ENCODE measurements at regions not wholly inside any gene's neighbourhood (a gene's known extent, or its start where the extent isn't known, plus 50 kb on each side); places are given as distances from the start of the nearest gene placed in this dataset.

DNA sequence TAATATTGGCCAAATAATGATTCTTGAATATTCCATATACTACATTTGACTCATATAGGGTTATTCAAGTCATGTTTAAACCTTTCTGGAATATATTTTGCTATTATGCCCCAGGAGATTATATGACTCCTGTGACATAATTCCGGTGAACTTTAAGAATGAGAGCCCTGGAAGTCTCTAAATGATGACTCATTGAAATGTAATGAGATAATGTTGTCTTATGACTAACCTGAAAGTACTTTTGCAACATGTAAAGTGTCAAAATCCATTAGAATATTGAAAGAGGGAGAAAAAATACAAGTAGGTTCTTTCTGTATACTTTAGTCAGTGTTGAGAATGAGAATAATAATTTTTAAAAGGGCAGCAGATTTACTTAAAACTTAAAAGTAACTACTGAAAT lies 830.4 kb downstream of the MAT2B start:
- ATAC-seq (no peak), DNase-seq (ENCODE audit: low spot score) (no peak)
- intact Hi-C loops (cut with DNase I): loop anchor here (2.0 kb wide), 1 partner anchor 73 kb away; no protein-coding TSS in a partner anchor

DNA sequence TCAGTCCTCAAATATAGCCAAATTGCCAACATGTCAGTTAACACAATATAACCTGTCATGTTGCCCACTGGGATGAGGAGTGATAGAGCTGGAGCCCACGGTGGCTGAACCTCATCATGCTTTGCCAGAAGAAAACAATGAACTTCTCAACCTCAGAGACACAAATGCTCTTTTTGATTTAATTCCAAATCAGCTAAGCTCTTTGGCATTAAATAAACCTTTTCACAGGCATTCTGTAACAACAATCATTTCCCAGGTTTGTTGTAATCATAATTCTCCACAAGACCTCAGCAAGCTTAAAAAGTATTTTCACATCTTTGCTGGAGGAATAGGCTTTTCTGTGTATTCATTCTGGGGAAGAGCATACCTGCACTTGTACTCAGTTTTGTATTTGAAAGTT lies 830.9 kb downstream of the MAT2B start:
- ATAC-seq: no peak
- intact Hi-C loops (cut with DNase I): loop anchor here (2.0 kb wide), 1 partner anchor 73 kb away; no protein-coding TSS in a partner anchor
- DNase-seq (ENCODE audit: low spot score): no peak

DNA sequence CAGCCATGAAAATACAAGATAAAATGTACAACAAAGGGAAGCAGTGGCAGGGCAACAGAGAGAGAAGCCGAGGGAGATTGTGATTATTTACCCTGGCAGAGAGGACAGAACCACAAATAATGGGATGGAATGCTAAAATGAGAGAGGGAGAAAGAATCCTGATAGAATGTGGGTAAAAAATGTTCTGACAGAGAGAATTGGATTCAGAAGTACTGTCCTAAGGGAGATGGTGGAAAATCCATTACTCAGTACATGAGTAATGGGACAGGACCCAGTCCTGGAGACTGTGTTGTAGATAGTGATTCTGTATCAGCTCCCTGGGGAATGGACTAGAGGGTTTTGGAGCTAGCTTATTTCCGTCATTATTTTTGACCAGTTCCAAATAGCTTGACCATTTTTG lies 831.5 kb downstream of the MAT2B start:
- intact Hi-C loops (cut with DNase I): loop anchor here (2.0 kb wide), 1 partner anchor 74 kb away; no protein-coding TSS in a partner anchor
- ATAC-seq (no peak), DNase-seq (ENCODE audit: low spot score) (no peak)

DNA sequence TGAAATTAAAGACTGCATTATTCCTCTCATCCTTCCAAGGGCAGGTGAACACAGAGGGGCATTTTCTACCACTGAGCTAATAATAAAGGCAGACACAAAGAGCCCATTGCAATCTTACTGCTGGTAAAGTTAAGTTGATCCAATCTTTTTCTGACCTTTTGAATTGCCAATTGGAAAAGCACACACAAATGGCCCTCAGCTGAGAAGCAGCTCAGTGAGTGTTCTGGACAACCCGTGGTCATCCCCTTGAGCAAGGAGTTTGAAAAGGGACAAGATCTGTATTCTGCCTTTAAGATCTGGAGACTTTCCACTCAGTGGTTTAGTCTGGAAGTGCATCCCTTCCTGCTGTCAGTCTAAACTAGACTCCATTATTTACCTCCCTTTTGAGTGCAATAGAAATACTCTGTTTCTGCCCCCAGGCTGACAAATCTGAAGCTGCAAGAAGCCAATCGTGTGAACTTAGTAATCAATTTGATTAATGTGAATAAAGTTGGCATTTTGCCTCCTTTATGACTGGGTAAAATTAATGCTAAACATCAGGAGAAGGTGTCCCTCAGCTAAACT lies 835.7 kb downstream of the MAT2B start:
- no peak for DNase-seq (ENCODE audit: low spot score)
- intact Hi-C loops (cut with DNase I): no loop called here
- ATAC-seq: no peak

DNA sequence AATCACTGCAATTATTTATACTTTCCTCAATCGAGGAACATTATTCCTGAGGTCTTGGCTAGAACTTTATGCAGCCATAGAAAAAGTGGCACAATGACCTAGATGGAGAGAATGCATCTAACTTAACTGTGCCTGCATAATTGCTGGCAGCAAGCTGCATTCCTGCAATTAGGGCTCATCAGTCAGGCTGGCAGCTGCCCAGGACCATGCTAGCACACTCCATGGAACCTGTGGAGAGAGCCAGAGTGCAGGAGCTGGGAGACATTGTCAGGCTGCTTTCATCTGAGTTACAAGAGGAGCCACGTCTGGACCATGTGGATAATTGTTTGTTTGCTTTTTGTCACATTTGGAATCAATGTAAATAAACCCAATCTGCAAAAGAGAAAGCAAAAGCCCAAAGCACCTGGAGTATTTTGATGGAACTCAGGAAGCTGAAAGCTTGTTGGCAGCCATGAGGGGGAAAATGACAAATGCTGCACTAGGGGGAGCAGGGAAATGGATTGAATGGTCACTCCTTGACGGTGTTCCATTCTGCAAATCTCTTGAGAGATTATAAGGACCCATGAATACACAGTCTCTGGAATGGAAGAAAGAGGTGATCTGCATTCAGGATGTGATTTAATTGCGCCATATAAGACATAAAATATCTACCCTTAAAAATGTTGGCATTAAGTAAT lies 839.9 kb downstream of the MAT2B start:
- ATAC-seq (no peak), DNase-seq (ENCODE audit: low spot score) (no peak)
- intact Hi-C loops (cut with DNase I): no loop called here

DNA sequence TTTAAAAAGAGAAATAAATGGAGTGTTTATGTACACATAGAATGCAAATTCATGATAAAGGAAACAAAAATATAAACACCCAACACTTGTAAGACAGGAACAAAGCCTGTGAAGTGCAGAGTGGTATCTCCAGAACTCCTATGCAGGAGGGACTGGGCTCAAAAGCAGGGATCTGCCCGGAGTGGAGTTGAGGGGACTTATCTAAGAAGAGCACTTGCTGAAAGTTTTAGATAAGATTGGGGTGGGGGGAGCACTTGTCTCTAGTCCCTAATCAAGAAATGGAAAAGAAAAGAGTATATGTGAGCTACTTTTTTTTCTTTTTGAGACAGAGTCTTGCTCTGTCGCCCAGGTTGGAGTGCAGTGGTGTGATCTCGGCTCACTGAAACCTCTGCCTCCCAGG lies 840.4 kb downstream of the MAT2B start:
- ATAC-seq (no peak), DNase-seq (ENCODE audit: low spot score) (no peak)
- intact Hi-C loops (cut with DNase I): no loop called here

DNA sequence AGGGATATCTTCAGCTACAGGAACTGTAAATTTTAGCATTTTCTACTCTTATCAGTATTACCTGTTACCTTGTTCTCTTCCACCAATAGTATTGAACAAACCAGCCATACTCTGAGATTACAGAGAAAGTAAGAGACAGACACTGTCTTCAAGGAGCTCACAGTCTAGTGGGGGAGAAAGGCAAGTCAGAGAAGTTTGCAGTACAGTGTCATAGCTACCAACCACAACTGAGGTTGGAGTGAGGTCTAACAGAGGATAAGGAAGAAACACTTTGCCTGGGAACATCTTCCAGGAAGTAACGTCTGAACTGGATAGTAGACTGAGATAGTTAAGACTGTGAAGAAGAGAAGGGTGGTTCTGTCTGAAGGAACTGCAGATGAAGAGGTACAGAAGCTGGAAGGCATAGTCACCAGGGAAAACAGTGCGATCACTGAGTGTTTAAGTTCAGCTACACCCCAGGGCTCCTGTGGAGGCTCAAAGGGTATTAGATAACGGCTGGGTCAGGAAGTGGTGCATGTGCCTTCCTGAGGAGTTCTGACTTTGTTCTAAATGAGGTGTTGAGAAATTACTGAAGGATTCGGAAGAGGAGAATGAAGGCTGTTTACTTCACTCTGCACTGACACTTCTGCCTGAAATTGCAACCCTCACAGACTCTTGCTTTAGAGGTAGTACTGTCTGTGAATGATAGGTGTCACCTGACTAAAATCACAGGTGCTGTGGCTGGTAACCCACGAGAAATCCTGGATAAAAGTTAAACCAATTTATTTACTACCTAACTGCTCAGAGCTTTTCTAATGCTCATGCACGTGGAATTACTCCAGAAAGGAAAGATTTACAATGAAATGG lies 841.6 kb downstream of the MAT2B start:
- intact Hi-C loops (cut with DNase I): no loop called here
- DNase-seq (ENCODE audit: low spot score): no peak
- ATAC-seq: no peak

DNA sequence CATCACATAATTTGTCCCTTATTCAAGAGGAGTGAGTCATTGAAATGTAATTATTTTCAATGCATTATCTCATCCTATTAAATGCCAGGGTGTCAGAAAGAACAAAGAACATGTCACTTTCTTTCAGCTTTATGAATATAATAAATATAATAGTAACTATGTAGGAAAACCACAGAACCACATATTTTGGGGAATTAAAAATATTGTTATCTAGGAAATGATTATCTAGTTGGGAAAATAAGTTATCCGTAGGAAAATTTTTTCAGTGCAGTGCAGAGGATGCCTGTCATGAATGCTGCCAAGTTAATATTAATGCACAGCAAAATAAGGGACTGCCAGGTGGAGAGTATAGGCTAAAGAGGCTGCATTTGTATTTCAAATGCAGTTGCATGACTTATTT lies 844.8 kb downstream of the MAT2B start:
- ATAC-seq (no peak), DNase-seq (ENCODE audit: low spot score) (no peak)
- intact Hi-C loops (cut with DNase I): no loop called here

DNA sequence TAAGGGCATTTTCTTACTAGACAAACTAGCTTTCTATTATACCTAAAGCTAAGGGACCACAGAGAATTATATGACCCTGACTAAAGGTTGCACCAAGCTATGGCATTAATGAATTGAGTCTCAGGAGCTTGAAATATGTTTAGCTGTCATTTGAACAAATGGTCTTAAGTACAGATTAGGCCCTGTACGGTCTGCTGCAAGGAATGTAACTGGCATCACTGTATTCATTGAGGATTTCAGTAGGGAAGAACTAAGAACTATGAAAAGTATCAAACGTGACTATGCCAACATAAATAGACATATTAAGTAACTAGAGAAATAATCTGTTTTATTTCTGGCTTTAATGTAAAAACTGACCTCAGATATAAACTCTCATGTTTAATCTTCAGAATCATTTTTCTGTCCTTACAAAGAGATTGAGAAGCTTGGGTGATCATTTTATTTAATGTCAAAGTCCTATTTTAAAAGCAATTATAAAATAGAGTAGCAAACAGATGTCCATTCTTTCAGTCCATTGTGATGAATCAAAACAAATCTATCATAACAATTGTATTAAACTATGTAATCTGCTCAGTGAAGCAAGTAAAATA lies 845.9 kb downstream of the MAT2B start:
- ATAC-seq: no peak

DNA sequence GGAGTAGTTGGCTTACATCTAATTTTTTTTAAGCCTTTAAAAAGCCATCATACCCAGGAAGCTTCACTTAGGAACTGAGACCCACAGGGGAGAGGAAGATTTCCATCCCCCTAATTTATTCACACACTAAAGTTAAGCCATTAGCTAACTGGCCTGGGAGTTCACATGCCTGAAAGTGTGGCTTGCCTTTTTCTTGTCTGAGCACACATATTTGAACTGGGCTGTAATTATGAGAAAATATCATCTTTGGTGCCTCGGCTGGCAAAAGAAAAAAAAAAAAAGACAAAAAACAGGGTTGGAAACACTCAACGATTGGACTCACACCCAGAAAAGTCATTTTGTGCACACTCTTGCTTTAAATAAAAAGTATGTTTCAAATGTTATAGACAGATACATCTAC lies 847.3 kb downstream of the MAT2B start:
- intact Hi-C loops (cut with DNase I): no loop called here
- ATAC-seq (no peak), DNase-seq (ENCODE audit: low spot score) (no peak)

More for the DNA sequence above, 845.9 kb downstream of the MAT2B start:
- DNase-seq (ENCODE audit: low spot score): no peak
- intact Hi-C loops (cut with DNase I): no loop called here

DNA sequence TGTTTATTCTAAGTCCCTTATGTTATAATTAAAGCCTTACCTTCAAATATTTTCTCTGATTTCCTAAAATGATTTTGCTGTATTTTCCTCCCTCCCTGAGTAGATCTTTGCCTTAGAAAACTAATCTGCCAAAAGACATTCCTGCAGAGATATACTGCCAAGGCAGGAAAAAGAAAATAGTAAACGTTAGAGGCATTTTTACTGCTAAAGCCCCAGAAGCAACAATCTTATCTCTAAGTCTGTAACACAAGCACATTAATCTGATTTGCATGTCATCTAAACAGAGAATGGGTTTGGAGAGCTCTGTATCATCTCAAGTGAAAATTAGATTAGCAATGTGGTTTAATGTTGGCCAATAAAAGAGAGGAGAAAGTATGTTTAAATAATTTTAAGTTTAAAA lies 847.7 kb downstream of the MAT2B start:
- intact Hi-C loops (cut with DNase I): no loop called here

DNA sequence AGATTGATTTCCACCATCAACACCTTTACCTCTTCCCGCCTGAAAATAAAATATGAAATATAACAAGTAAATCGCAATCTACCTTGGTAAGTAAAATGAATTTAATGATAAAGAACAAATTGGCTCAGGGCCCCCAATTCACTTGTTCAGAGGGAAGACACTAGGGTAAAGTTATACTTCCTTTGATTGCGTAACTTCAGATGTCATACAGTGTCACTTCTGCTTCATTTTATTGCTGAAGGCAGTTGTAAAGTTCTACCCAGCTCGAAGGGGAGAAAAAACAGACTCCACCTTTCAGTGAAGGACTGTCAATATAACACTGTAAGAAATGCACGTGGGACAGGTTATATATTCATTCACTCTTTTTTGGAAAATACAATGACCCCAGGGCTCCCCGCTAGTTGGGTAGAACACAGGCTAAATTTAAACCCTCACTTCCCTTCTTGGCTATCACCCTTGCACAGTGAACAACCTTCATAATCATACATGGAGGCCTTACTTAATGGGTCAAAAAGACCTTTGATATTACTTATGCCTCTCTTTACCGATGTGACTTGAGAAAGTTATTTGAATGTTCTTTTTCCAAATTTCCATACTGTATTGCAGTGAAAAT lies 848.8 kb downstream of the MAT2B start:
- ATAC-seq: no peak
- no peak for DNase-seq (ENCODE audit: low spot score)
- intact Hi-C loops (cut with DNase I): loop anchor here (2.0 kb wide), 1 partner anchor 63 kb away; no protein-coding TSS in a partner anchor

More for the DNA sequence above, 847.7 kb downstream of the MAT2B start:
- DNase-seq (ENCODE audit: low spot score) (no peak), ATAC-seq (no peak)

DNA sequence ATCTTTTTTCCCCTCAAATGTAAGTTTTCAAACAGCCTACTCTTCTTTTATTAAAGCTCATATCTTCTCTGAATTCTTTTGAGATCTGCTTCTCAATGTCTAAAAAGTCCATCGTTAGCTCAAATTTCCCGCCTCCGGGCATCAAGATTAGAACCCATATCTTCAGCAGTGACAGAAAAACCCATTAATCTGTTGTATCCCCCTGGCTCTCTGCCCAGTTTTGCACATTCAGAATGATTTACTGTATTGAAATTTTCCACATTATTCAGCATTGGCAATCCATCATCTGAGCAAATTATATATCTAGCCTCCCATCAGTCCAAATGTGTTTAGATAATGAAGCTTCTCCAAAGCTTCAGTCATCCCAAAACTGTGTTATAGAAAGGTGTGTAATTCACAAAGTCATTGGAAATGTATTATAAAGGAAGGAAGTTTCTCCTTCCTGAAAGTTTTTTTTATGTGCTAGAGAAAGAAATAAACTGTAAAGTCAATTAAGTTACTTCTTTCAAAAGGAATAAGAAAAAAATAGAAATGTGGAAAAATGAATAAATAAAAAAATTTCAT lies 849.9 kb downstream of the MAT2B start:
- DNase-seq (ENCODE audit: low spot score): no peak
- intact Hi-C loops (cut with DNase I): loop anchor here (2.0 kb wide), 1 partner anchor 61 kb away; no protein-coding TSS in a partner anchor
- no peak for ATAC-seq

DNA sequence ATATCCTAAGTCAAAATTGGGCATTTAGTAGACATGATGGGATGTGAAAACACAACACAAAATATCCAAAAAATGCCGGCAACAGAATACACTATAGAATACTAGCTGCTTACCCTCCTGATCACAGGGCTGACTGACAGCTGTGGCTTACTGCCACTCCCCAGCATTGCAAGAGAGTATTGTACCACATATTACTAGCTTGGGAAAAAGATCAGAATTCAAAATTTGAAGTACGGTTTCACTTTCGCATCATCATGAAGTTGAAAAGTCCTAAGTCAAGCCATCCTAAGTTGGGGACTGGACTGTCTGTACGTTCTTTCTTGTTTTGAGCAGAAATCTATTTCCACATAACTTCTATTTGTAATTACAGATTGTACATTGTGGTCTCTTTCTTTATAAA lies 851.4 kb downstream of the MAT2B start:
- DNase-seq (ENCODE audit: low spot score) (no peak), ATAC-seq (no peak)
- intact Hi-C loops (cut with DNase I): no loop called here

DNA sequence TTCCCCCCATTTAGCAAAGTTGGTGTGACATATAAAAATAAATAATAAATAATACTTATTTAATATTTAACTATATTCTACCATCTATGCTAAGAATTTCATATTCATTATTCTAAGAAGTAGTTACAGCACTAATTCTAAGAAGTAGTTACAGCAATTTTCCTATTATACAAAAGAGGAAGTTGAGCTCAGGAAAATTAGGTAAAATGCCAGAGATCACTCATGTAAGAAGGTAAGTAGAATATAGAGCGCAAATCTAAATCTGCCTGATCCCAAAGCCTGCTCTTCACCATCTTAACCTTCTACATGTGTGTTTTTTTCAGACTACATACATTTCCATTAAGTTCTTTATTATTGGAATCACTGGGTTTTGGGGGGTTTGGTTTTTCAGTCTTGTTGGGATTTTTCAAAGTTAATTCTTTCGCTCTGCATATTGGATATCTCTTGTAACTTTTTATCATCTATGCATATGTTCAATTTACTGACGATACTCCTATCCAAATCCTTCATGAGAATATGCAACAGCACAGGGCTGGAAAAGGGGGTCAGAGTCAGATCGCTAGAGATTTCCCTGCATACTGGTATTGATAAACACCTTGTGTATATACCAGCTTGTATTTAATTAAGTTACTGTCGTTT lies 852.1 kb downstream of the MAT2B start:
- no peak for ATAC-seq
- intact Hi-C loops (cut with DNase I): no loop called here
- DNase-seq (ENCODE audit: low spot score): no peak

DNA sequence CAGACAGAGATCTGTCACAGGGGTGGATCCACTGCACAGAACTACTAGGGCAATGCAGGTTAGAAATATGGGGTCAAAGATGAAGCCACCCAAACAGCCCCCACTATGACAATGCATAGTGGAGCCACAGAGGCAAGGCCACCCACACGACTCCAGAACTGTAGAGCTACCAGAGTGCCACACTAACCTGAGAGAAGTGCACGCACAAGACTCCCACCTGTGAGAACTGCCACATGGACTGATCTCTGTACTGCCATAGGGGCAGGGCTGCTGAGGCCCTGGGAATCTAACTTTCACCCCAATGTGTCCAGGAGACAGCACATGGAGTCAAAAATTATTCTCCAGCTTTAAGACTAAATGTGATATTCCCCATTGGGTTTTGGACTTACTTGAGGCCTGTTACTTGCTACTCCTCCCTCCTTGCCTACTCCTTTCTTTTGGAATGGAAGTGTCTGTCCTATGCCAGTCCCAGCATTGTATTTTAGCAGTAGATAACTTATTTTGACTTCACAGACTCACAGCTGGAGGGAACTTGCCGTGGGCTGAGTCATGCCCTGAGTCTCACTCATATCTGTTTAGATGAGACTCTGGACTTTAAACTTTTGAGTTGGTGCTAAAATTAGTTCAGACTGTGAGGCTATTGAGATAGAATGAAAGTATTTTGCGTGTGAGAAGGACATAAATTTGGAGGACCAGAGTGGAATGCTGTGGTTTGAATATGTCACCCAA lies 853.3 kb downstream of the MAT2B start:
- intact Hi-C loops (cut with DNase I): no loop called here
- ATAC-seq (no peak), DNase-seq (ENCODE audit: low spot score) (no peak)

DNA sequence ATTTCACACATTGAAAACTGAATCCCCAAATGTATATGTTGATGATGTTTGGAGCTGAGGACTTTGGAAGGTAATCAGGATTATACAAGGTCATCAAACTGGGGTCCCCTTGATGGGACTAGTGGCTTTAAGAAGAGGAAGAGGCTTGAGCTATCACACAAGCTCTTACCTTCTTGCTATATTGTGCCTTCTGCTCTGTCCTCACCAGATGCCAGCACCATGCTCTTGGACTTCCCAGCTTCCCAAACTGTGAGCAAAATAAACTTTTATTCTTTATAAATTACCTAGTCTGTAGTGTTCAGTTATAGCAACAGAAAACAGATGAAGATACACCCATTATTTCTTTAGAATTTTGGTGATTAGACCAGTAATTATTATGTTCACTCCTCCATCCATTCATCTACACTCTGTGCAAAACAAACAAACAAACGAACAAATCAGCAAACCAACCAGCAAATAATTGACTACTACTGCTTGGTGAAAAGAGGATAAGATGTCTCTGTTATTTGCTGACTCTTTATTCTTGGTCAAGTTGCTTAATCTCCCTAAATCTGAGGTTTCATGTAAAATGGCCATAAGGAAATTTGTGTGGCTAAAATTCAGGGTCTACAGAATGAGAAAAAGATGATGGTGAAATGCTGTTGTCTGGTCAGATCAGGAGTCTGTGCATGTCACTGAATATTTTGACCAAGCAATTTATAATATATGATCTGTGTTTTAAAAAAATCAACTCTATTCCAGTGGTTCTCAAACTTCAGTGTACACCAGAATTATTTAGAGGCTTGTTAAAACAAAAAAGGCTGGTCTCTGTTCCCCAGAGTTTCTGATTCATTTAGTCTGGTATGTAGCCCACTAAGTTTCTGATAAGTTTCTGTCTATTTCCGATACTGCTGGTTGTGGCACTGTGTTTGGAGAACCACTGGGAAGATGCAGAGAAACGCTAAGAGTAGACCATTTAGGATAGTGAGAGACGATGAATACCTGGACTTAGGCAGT lies 854.1 kb downstream of the MAT2B start:
- intact Hi-C loops (cut with DNase I): no loop called here
- DNase-seq (ENCODE audit: low spot score) (no peak), ATAC-seq (no peak)

All from sciatic nerve (tissue), 2 donors.